Liver (tissue), 8 donors: ENCODE measurements at regions not wholly inside any gene's neighbourhood (a gene's known extent, or its start where the extent isn't known, plus 50 kb on each side); places are given as distances from the start of the nearest gene placed in this dataset.

ENCODE experiments used
- DNase-seq: peaks from one replicate; pipeline ENCODE4 v3.0.0-alpha.2; 2017; ENCODE audit warnings: low spot score
- H3K27ac ChIP-seq, 2 donors: one replicate each; pipeline ENCODE4 v1.7.0; 2013; ENCODE audit warnings: inconsistent platforms in 2 of 2, low read length in 2 of 2, control low read depth in 1 of 2, low read depth in 1 of 2, mild to moderate bottlenecking in 1 of 2
- H3K27me3 ChIP-seq, 4 donors: one replicate each; pipeline versions ENCODE4 v1.6.1 to v1.7.0; 2013; ENCODE audit warnings: low read length in 3 of 4, inconsistent platforms in 1 of 4, mild to moderate bottlenecking in 1 of 4, moderate library complexity in 1 of 4; ENCODE audit not compliant: control insufficient read depth in 4 of 4, insufficient read depth in 4 of 4
- H3K36me3 ChIP-seq, 4 donors: one replicate each; pipeline versions ENCODE4 v1.6.1 to v1.7.0; 2013; ENCODE audit warnings: low read length in 3 of 4, mild to moderate bottlenecking in 3 of 4, low read depth in 1 of 4, moderate library complexity in 1 of 4; ENCODE audit not compliant: control insufficient read depth in 4 of 4, insufficient read depth in 3 of 4
- H3K4me1 ChIP-seq, 4 donors: one replicate each; pipeline versions ENCODE4 v1.6.1 to v1.7.0; 2013; ENCODE audit warnings: low read length in 3 of 4, mild to moderate bottlenecking in 3 of 4, moderate library complexity in 1 of 4; ENCODE audit not compliant: control insufficient read depth in 4 of 4, insufficient read depth in 4 of 4
- H3K4me3 ChIP-seq, 3 donors: one replicate each; pipeline versions ENCODE4 v1.6.1 to v1.7.0; 2013; ENCODE audit warnings: low read length in 3 of 3, control low read depth in 1 of 3, low read depth in 1 of 3, mild to moderate bottlenecking in 1 of 3
- H3K9ac ChIP-seq, 2 donors: one replicate each; pipeline ENCODE4 v1.7.0; 2013; ENCODE audit warnings: low read length in 2 of 2, mild to moderate bottlenecking in 2 of 2, moderate library complexity in 2 of 2, control low read depth in 1 of 2, low read depth in 1 of 2
- H3K9me3 ChIP-seq, 4 donors: one replicate each; pipeline versions ENCODE4 v1.6.1 to v1.7.0; 2013; ENCODE audit warnings: low read length in 3 of 4; ENCODE audit not compliant: control insufficient read depth in 4 of 4
- EGR1 ChIP-seq, 2 donors: IDR thresholded peaks; 2 replicates each; pipeline ENCODE4 v1.6.1; 2016 to 2018; ENCODE audit warnings: antibody characterized with exemption in 2 of 2, low read depth in 2 of 2
- FOXA2 ChIP-seq: IDR thresholded peaks from 2 replicates; pipeline ENCODE4 v1.6.1; 2016; ENCODE audit warnings: antibody characterized with exemption
- GABPA ChIP-seq, 2 donors: IDR thresholded peaks in 1 of 2; conservative IDR thresholded peaks in 1 of 2; 2 replicates each; pipeline ENCODE4 v1.6.1; 2016; ENCODE audit warnings: antibody characterized with exemption in 2 of 2, mild to moderate bottlenecking in 1 of 2, moderate library complexity in 1 of 2
- HNF4A ChIP-seq, 2 donors: conservative IDR thresholded peaks; 2 replicates each; pipeline ENCODE4 v1.6.1; 2016; ENCODE audit warnings: antibody characterized with exemption in 2 of 2, mild to moderate bottlenecking in 2 of 2
- JUND ChIP-seq, 2 donors: IDR thresholded peaks; 2 replicates each; pipeline ENCODE4 v1.6.1; 2016; ENCODE audit warnings: antibody characterized with exemption in 2 of 2
- MAX ChIP-seq: IDR thresholded peaks from 2 replicates; pipeline ENCODE4 v1.6.1; 2016; ENCODE audit warnings: antibody characterized with exemption
- NR2F2 ChIP-seq: IDR thresholded peaks from 2 replicates; pipeline ENCODE4 v1.6.1; 2016; ENCODE audit warnings: antibody characterized with exemption
- SP1 ChIP-seq: IDR thresholded peaks from 2 replicates; pipeline ENCODE4 v1.6.1; 2018; ENCODE audit warnings: antibody characterized with exemption, mild to moderate bottlenecking
- TAF1 ChIP-seq: conservative IDR thresholded peaks from 2 replicates; pipeline ENCODE4 v1.6.1; 2016; ENCODE audit warnings: antibody characterized with exemption, mild to moderate bottlenecking
- YY1 ChIP-seq: IDR thresholded peaks from 2 replicates; pipeline ENCODE4 v1.6.1; 2016; ENCODE audit warnings: antibody characterized with exemption, mild to moderate bottlenecking
- WGBS: extraction: QIAGEN DNeasy Blood & Tissue Kit; methylation state at CpG from one replicate; pipeline ENCODE4 v1.1.7; 2013; 5-methylcytosine and 5-hydroxymethylcytosine counted together
- TF ChIP-seq, protein P1 (sequence below): IDR thresholded peaks from 2 replicates; pipeline ENCODE4 v1.6.1; 2016; ENCODE audit warnings: antibody characterized with exemption
- TF ChIP-seq, protein P2 (sequence below): fragments of 150-350 bp; IDR thresholded peaks from 2 replicates; pipeline ENCODE4 v1.5.1; 2017; ENCODE audit warnings: improper control_type of control experiment, low read depth, low read length; ENCODE audit not compliant: missing input control
- TF ChIP-seq, protein P3 (sequence below): IDR thresholded peaks from 2 replicates; pipeline ENCODE4 v1.6.1; 2016; ENCODE audit warnings: antibody characterized with exemption
- donor health status: healthy.
- donor health status: healthy.
- donor health status: healthy.
- donor health status: healthy.
- donor health status: healthy.

DNA sequence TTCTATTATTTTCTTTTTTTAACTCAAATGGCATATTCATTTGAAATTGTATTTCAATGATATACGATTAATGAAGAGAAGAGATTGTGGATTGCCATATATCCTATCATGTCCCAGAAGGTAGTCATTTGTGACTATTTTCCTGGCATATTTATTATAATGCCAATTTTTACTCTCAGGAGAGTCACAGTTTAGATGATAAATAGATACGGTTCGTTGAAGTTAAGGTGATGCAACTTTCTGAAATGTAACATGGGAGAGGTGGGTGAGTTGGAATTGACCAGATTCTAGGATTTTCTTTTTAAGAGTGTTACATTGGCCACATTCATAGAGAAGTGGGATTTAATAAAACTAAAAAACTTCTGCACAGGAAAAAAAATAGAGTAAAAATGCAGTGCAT, 1138.5 kb downstream of the NCAM2 start:
- no peak for DNase-seq
- no peak overlapping the region for H3K9ac ChIP-seq
- no peaks in the 10 kb centered on the region for H3K27me3 ChIP-seq
- no peaks in the 10 kb centered on the region for H3K9me3 ChIP-seq
- WGBS: 82% methylated on average over 3 of the region's 3 CpGs
- no peak overlapping the region for H3K27ac ChIP-seq
- H3K4me1 ChIP-seq: no peaks in the 10 kb centered on the region
- no peaks in the 10 kb centered on the region for H3K36me3 ChIP-seq
- no peak overlapping the region for H3K4me3 ChIP-seq
- TF ChIP-seq SP1: no peak
- TF ChIP-seq HNF4A (conservative IDR thresholded peaks at IDR 0.05): no peak
- TF ChIP-seq GABPA (IDR thresholded peaks at IDR 0.05 in 1 of 2, conservative IDR thresholded peaks at IDR 0.05 in 1 of 2): no peak
- TF ChIP-seq TAF1: no peak
- TF ChIP-seq, protein P1, sequence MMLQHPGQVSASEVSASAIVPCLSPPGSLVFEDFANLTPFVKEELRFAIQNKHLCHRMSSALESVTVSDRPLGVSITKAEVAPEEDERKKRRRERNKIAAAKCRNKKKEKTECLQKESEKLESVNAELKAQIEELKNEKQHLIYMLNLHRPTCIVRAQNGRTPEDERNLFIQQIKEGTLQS: no peak
- no peak for TF ChIP-seq YY1
- TF ChIP-seq, protein P2, sequence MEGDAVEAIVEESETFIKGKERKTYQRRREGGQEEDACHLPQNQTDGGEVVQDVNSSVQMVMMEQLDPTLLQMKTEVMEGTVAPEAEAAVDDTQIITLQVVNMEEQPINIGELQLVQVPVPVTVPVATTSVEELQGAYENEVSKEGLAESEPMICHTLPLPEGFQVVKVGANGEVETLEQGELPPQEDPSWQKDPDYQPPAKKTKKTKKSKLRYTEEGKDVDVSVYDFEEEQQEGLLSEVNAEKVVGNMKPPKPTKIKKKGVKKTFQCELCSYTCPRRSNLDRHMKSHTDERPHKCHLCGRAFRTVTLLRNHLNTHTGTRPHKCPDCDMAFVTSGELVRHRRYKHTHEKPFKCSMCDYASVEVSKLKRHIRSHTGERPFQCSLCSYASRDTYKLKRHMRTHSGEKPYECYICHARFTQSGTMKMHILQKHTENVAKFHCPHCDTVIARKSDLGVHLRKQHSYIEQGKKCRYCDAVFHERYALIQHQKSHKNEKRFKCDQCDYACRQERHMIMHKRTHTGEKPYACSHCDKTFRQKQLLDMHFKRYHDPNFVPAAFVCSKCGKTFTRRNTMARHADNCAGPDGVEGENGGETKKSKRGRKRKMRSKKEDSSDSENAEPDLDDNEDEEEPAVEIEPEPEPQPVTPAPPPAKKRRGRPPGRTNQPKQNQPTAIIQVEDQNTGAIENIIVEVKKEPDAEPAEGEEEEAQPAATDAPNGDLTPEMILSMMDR: no peak

GRCh38 chr21:22138297-22139016, 1140.2 kb downstream of the NCAM2 start:
- no peak for TF ChIP-seq YY1
- H3K27me3 ChIP-seq: no peaks in the 10 kb centered on the region
- H3K9me3 ChIP-seq: no peaks in the 10 kb centered on the region
- H3K4me1 ChIP-seq: no peaks in the 10 kb centered on the region
- DNase-seq: no peak
- no peak overlapping the region for H3K4me3 ChIP-seq
- H3K9ac ChIP-seq: no peak overlapping the region
- no peaks in the 10 kb centered on the region for H3K36me3 ChIP-seq
- H3K27ac ChIP-seq: no peak overlapping the region
- WGBS: 85% methylated on average over 18 of the region's 18 CpGs

DNA sequence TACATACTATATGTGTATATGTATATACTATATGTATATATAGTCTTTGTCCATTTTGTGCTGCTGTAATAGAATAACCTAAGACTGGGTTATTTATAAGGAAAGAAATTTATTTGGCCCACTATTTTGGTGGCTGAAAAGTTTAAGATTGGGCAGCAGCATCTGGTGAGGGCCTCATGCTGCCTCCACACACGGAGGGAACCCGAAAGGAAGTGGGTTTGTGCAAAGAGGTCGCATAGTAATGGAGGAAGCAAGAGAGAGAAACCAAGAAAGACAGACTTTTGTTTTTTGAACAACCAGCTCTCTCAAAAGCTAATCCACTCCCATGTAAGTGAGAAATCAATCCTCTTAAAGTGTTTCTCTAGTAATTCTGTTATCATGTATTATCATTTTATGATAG, 1147.3 kb downstream of the NCAM2 start:
- Histone ChIP-seq H3K27ac (no peak overlapping the region), H3K9me3 (peaks cover 0 to 3% (median 1%) of the 10 kb centered on the region in 4 donors), H3K4me3 (no peak overlapping the region), H3K36me3 (no peaks in the 10 kb centered on the region), H3K9ac (no peak overlapping the region), H3K27me3 (no peaks in the 10 kb centered on the region), H3K4me1 (no peaks in the 10 kb centered on the region)
- no peak for DNase-seq
- TF ChIP-seq, protein P2: no peak
- no peak for TF ChIP-seq GABPA (IDR thresholded peaks at IDR 0.05 in 1 of 2, conservative IDR thresholded peaks at IDR 0.05 in 1 of 2)
- TF ChIP-seq YY1: no peak
- no peak for TF ChIP-seq EGR1 (IDR thresholded peaks at IDR 0.05; ENCODE audit: low read depth in 2 of 2)
- no peak for TF ChIP-seq HNF4A (conservative IDR thresholded peaks at IDR 0.05)
- TF ChIP-seq, protein P3, sequence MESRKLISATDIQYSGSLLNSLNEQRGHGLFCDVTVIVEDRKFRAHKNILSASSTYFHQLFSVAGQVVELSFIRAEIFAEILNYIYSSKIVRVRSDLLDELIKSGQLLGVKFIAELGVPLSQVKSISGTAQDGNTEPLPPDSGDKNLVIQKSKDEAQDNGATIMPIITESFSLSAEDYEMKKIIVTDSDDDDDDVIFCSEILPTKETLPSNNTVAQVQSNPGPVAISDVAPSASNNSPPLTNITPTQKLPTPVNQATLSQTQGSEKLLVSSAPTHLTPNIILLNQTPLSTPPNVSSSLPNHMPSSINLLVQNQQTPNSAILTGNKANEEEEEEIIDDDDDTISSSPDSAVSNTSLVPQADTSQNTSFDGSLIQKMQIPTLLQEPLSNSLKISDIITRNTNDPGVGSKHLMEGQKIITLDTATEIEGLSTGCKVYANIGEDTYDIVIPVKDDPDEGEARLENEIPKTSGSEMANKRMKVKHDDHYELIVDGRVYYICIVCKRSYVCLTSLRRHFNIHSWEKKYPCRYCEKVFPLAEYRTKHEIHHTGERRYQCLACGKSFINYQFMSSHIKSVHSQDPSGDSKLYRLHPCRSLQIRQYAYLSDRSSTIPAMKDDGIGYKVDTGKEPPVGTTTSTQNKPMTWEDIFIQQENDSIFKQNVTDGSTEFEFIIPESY: no peak
- no peak for TF ChIP-seq NR2F2
- no peak for TF ChIP-seq FOXA2
- TF ChIP-seq JUND (IDR thresholded peaks at IDR 0.05): no peak
- TF ChIP-seq TAF1: no peak
- no peak for TF ChIP-seq MAX
- WGBS: 67% methylated on average over 3 of the region's 3 CpGs
